ENCODE measurements at regions not wholly inside any gene's neighbourhood (a gene's known extent, or its start where the extent isn't known, plus 50 kb on each side); places are given as distances from the start of the nearest gene placed in this dataset.

DNA sequence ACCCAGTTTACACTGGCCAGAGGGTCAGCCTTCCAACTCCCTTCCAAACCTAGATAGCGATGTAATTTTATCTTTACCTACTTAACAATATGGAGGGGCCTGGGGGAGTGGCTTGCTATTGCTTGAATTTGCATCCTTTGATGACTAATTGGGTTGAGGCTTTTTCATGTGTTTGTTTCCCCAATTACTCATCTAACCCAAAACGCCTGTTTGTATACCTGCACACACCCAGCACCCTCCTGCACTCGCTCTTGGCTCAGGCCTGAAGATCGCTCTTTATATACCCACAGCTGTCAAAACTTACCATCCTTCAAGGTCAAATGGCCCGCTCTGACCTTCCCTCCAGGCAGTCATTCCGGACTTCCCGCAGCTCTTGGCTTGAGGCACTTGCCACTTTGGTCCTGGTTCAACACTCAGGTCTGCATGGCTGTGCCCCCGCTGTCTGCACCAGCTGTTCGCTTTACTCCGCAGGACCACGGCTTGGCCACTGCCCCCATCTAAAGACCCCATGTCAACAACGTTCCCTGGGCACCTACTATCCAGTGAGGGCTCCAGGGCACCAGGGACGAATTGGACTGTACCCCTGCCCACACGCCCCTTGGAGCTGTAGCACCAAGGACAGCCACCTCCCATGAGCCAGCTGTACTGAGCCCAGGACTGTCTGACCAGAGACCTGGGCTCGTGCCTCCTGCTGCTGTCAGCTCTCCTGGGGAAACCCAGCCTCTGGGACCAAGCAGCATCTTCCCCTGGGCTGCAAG lies 76.1 kb upstream of the ADAMTS2 start:
- no peaks in the 10 kb centered on the region for H3K4me1 ChIP-seq (ENCODE audit: control insufficient read depth, insufficient read depth, low read length)
- H4K20me1 ChIP-seq (ENCODE audit: control insufficient read depth, insufficient read depth): no peaks in the 10 kb centered on the region
- no peak overlapping the region for H2AFZ ChIP-seq (ENCODE audit: control insufficient read depth, low read depth, low read length)
- no TSS peak for BruUV-seq (replicated peaks)
- no peaks in the 10 kb centered on the region for H3K36me3 ChIP-seq (ENCODE audit: control insufficient read depth in 2 of 2, insufficient read depth in 2 of 2, low read length in 1 of 2)
- SMC1A ChIA-PET (ENCODE audit: uncharacterized antibody, unreplicated experiment): no interaction called here
- TF ChIP-seq, protein P1, sequence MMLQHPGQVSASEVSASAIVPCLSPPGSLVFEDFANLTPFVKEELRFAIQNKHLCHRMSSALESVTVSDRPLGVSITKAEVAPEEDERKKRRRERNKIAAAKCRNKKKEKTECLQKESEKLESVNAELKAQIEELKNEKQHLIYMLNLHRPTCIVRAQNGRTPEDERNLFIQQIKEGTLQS (IDR thresholded peaks at IDR 0.05; ENCODE audit: borderline replicate concordance, extremely low read depth, low read depth, low read length): no peak
- no peak for TF ChIP-seq CHD2 (IDR thresholded peaks at IDR 0.05; ENCODE audit: borderline replicate concordance, low read depth, low read length)
- no peak for TF ChIP-seq FOXK2 (IDR thresholded peaks at IDR 0.05)
- TF ChIP-seq NBN (IDR thresholded peaks at IDR 0.05): no peak
- TF ChIP-seq, protein P2, sequence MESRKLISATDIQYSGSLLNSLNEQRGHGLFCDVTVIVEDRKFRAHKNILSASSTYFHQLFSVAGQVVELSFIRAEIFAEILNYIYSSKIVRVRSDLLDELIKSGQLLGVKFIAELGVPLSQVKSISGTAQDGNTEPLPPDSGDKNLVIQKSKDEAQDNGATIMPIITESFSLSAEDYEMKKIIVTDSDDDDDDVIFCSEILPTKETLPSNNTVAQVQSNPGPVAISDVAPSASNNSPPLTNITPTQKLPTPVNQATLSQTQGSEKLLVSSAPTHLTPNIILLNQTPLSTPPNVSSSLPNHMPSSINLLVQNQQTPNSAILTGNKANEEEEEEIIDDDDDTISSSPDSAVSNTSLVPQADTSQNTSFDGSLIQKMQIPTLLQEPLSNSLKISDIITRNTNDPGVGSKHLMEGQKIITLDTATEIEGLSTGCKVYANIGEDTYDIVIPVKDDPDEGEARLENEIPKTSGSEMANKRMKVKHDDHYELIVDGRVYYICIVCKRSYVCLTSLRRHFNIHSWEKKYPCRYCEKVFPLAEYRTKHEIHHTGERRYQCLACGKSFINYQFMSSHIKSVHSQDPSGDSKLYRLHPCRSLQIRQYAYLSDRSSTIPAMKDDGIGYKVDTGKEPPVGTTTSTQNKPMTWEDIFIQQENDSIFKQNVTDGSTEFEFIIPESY (IDR thresholded peaks at IDR 0.05): no peak
- TF ChIP-seq, protein P3, sequence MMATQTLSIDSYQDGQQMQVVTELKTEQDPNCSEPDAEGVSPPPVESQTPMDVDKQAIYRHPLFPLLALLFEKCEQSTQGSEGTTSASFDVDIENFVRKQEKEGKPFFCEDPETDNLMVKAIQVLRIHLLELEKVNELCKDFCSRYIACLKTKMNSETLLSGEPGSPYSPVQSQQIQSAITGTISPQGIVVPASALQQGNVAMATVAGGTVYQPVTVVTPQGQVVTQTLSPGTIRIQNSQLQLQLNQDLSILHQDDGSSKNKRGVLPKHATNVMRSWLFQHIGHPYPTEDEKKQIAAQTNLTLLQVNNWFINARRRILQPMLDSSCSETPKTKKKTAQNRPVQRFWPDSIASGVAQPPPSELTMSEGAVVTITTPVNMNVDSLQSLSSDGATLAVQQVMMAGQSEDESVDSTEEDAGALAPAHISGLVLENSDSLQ (IDR thresholded peaks at IDR 0.05): no peak
- no peaks in the 10 kb centered on the region for H3K79me2 ChIP-seq (ENCODE audit: control insufficient read depth, insufficient read depth, low read length)
- no peak overlapping the region for H3K27ac ChIP-seq (ENCODE audit: control insufficient read depth, insufficient read depth)
- no peak overlapping the region for H3K4me2 ChIP-seq (ENCODE audit: control insufficient read depth, insufficient read depth)
- POLR2A ChIA-PET: no interaction called here
- intact Hi-C loops (cut with micrococcal nuclease; ENCODE audit: unreplicated experiment): no loop called here
- RAD21 ChIA-PET (ENCODE audit: unreplicated experiment): no interaction called here
- H3K9me3 ChIP-seq (replicated peaks; ENCODE audit: control insufficient read depth, insufficient read depth, low read length): no peaks in the 10 kb centered on the region
- CTCF ChIA-PET: no interaction called here
- H3K27me3 ChIP-seq (replicated peaks in 1 of 2; ENCODE audit: control insufficient read depth in 2 of 2, insufficient read depth in 2 of 2, low read length in 1 of 2): no peaks in the 10 kb centered on the region
- 46% methylated on average over 15 of the region's 15 CpGs for WGBS (ENCODE audit: insufficient coverage, insufficient replicate concordance, low lambda C conversion rate, missing lambda C conversion rate)
- H3K9ac ChIP-seq (ENCODE audit: control insufficient read depth, insufficient read depth, low read length): no peak overlapping the region
- no peak for ATAC-seq
- FAIRE-seq: no peak
- no peak for DNase-seq (ENCODE audit: low read depth, low spot score)
- no peak overlapping the region for H3K4me3 ChIP-seq
- in situ Hi-C loops (cut with MboI): no loop called here
